NCI-H2196 treated with DMSO at 0.1 percent for 48 hours (cell line): ENCODE measurements at regions not wholly inside any gene's neighbourhood (a gene's known extent, or its start where the extent isn't known, plus 50 kb on each side); places are given as distances from the start of the nearest gene placed in this dataset.

ENCODE experiments used
- DNase-seq: peaks from one replicate; lab custom pipeline; 2025; ENCODE audit not compliant: unreplicated experiment; lab: John Stamatoyannopoulos, UW

- no peak for DNase-seq
Measured at GRCh38 chr18:51637881-51638280, 440.4 kb upstream of the MEX3C start.

- DNase-seq = no peak
Measured at GRCh38 chr18:51639541-51639940, 442.1 kb upstream of the MEX3C start.

DNA sequence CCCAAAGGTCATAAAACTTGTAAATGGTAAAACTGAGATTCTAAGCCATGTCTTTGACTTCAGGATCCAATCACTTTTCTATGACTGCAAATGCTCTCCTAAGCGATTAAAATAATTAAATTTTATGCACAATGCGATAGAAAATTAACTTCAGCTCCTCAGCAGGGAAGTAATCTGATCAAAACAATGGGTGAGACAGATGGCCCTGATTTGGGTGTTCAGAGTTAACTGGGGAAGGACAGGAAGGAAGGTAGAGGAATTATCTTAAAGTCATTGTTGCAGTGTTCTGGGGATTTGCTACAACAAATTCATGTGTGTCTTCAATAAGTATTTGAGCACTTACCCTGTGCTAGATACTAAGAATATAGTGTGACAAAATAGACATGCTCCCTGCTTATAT lies 446.0 kb upstream of the MEX3C start:
- DNase-seq = no peak

DNA sequence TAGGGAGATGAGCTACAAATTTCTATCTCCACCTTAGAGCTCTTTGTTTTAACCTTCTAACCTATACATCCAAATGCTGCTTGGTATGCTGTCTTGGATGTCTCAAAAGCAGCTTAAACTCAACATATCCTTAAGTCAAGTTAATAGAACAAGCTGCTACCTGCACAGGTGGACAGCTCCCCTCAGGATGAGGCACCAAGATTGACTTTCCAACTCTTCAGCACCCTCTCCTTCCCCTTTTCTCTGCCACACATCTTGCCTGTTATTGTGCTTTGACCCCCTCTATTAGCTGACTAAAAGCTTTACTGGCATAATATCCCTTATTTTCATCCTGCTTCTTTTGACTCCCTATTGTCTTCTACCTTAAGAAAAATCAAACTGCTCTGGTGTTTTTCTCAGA lies 448.1 kb upstream of the MEX3C start:
- DNase-seq = no peak

DNA sequence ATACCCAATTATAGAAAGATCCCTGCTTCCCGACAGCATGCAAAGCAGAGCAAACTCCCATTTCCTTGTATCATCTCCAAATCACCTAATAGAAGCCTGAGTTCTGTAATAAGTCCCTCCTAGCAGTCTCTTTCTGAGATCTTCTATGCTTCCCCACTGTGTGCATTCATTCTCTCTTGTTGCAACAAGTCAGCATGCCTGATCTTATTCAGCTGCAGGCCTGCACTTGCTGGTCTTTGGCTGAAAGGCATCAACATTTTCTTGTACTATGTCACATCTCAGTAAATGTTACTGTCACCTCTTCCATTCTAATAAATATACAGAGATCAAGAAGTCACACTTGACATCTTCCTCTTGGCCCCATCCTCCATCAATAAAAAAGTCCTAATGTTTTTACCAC lies 449.9 kb upstream of the MEX3C start:
- no peak for DNase-seq

- no peak for DNase-seq
Measured at GRCh38 chr18:51647942-51648341, 450.5 kb upstream of the MEX3C start.

GRCh38 chr18:51649796-51650195 lies 452.3 kb upstream of the MEX3C start:
- no peak for DNase-seq

GRCh38 chr18:51651761-51652160 lies 454.3 kb upstream of the MEX3C start:
- DNase-seq = no peak

- no peak for DNase-seq
Measured at GRCh38 chr18:51653507-51654213, 456.2 kb upstream of the MEX3C start.

DNA sequence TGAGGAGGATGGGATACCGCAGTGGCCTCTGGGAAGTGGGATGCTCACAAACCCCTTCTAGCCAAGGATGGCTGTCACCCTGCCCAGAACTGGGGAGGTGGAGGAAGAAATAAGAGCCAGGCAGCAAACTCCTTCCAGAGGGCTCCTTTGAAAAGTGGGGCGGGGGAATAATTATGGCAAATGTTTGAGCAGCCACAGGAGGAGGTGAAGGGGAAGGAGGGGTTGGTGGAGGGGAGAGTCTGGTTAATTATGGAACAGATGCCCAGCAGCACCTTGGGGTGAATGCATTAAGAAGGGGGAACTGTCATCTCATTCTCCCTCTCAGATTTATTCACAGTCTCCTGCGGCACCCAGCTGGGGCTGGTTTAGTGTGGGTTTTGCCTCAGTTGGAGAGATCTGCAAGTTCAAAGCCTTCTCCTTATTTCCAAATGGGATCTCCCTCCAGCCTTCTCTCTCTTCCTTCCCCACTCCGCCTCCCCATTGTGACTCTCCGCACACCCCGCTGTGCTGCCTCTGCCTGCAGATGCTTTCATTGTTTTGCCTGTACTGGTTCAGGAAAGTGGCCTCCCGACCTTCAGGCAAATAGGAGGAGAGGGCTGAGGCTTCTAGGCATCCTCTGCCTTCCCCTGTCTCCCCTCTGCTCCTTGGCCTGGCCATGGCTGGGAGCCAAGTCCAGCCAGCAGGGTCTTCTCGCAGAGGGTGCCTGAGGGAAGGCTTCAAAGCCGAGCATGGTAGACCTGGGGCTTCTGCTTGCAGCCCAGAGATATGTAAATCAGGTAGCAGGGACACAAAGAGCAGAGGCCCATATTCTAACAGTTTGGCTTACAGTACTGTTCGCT lies 457.2 kb upstream of the MEX3C start:
- DNase-seq = no peak

- no peak for DNase-seq
Measured at GRCh38 chr18:51655327-51655698, 457.8 kb upstream of the MEX3C start.

GRCh38 chr18:51656249-51656648 lies 458.8 kb upstream of the MEX3C start:
- no peak for DNase-seq

DNA sequence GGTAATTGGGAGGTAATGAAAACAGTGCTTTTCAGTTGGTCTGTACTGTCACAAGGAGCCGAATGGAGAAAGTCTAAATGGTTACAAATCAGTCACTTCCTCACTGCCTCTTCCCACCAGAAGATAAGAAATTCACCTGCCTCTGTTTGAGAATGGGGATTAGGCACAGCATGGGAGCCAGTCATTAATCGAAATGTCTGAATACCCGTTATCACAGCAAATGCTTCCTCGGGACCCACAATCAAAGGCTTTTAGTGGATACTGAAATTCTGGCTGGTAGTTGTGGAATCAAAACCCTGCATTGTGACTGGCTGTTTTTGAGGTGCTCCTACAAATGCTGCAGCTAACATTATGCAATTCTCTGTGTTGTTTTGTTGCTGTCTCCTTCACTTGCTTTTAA lies 461.0 kb upstream of the MEX3C start:
- no peak for DNase-seq

GRCh38 chr18:51659781-51660180 lies 462.3 kb upstream of the MEX3C start:
- DNase-seq = no peak

GRCh38 chr18:51660188-51660715 lies 462.8 kb upstream of the MEX3C start:
- DNase-seq = no peak

- no peak for DNase-seq
Measured at GRCh38 chr18:51664236-51664635, 466.8 kb upstream of the MEX3C start.

GRCh38 chr18:51666763-51667191 lies 469.3 kb upstream of the MEX3C start:
- no peak for DNase-seq

DNA sequence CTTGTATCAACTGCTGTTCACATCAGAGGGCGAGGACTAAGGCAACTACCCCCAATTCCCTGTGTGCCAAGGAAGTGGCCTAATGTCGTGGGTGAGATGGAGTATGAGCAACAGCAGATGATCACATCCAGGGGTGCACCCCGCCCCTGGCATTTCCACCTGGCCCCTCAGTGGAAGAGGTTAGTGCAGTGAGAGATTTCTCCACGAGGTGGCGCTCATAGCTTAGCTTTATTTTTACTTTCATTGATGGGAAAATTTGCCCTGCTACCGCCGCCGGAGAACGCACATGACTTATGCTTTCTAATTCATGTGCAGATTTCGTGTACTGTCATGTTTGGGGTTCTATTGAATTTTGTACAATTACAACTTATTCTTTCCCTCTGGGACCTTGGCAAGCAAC lies 470.6 kb upstream of the MEX3C start:
- DNase-seq = no peak

- DNase-seq = no peak
Measured at GRCh38 chr18:51668607-51669006, 471.1 kb upstream of the MEX3C start.

DNA sequence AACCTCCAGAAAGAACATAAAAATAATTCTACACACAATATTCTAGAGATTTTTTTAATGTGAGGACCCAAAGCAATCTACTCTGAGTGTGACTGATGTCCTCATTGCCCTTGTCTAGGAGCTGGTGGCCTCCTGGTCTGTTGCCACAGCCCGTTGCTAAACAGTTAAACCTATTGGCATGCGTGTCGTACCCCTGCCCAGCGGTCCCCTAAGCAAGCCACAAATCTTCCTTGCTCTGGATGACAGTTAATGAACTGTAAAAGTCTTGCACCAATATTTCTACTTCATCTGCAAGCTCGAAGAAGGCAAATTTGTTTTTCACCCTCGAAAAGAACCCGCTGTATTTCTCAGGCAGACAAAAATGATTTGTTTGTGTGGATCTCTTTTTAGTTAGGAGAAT lies 489.1 kb upstream of the MEX3C start:
- DNase-seq = no peak

DNA sequence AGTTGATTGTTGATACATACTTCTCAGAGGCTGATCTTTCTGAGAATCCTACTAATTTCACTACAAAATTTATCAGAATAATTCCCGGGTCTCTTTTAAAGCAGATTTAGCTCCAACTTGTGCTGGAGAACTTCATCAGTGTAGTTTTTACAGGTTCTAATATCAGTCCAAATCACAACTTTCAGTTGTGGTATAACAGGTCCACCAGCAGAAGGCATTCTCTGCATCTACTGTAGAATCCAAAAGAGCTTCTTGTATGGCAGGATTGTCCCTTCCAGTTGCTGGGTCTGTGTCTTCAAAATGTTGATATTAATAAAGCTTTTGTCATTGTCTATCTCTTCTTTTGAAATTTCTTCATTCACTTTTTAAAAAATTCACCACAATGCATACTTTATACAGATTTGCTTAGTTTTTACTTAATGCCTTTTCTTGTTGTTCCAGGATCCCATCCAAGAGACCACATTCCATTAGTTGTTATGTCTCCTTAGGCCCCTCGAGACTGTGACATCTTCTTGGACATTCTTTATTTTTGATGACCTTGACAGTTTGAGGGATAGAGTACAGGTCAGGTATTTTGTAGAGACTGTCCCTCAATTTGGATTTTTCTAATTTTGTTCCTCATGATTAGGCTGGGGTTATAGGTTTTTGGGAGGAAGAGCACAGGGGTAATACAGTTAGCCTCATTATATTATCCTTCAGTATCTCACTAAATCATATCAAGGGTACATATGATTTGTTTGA lies 490.5 kb upstream of the MEX3C start:
- DNase-seq = no peak

DNA sequence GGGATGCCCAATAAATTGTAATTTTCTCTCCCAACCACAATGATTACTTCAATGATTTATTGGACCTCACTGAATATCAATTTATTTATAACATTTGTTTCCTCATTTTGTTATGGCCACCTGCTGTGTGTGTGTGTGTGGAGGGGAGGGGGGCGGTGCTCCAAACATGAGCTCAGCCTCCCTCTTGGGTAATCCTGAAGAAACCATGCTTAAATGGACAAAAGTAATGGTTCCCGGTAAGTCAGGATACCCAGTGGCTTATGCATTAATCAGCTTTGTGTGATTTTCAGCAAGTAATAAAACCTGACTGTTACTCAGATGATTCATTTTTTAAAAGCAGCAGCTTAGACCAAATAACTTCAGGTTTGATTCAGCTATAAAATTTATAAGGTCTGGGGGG lies 495.1 kb upstream of the MEX3C start:
- DNase-seq = no peak
